AG09319 (cell line): ENCODE measurements at regions not wholly inside any gene's neighbourhood (a gene's known extent, or its start where the extent isn't known, plus 50 kb on each side); places are given as distances from the start of the nearest gene placed in this dataset.
"Not testable (repeated sequence)": the region's sequence is repeated elsewhere in the genome, so short reads cannot be mapped to it uniquely, and the experiment has no call there.

Source experiments
- DNase-seq: peaks from one replicate; pipeline ENCODE4 v3.0.0-alpha.2; 2010; ENCODE audit warnings: low read depth; ENCODE audit errors: extremely low read depth
- TF ChIP-seq, protein P1 (sequence below): IDR thresholded peaks from 2 replicates; pipeline ENCODE4 v1.5.1; 2011; ENCODE audit warnings: low read depth, mild to moderate bottlenecking, inconsistent platforms, low read length, moderate library complexity

DNA sequence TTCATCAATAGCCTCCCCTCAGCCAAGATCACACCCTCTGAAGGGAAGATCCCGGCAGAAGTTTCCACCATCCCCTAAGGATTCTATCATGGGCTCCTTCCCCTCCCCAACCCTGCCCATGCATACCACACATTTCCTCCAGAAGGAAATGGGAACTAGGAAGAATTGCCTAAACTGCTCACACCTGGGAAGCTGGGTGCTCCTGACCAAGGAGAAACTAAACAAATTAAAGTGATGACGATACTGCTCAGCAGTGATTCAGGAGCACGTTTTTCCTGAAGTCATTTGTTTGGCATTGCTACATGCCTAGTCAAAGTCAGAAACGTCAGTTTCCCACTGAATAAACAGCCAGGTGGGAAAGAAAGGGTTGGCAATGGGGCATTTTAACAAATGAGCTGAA is 136.1 kb upstream of the CDYL start:
- DNase-seq: no peak
- TF ChIP-seq, protein P1, sequence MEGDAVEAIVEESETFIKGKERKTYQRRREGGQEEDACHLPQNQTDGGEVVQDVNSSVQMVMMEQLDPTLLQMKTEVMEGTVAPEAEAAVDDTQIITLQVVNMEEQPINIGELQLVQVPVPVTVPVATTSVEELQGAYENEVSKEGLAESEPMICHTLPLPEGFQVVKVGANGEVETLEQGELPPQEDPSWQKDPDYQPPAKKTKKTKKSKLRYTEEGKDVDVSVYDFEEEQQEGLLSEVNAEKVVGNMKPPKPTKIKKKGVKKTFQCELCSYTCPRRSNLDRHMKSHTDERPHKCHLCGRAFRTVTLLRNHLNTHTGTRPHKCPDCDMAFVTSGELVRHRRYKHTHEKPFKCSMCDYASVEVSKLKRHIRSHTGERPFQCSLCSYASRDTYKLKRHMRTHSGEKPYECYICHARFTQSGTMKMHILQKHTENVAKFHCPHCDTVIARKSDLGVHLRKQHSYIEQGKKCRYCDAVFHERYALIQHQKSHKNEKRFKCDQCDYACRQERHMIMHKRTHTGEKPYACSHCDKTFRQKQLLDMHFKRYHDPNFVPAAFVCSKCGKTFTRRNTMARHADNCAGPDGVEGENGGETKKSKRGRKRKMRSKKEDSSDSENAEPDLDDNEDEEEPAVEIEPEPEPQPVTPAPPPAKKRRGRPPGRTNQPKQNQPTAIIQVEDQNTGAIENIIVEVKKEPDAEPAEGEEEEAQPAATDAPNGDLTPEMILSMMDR: no peak

DNA sequence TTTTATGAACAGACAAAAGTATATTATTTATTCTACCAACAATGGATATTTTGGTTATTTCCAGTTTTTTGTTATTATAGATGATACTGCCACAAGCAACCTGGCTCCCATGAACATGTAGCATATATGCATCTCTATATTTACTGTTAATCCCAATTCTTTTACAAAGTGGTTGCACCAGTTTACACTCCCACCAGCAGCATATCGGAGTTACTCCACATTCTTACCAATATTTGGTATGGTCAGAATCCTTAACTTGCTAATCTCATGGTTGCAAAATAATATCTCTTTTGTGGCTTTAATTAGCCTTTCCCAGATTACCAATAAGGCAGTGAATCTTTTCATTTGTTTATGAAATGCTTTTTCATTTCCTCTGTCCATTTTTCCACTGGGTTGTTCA is 137.6 kb upstream of the CDYL start:
- TF ChIP-seq, protein P1: no peak
- DNase-seq: no peak

DNA sequence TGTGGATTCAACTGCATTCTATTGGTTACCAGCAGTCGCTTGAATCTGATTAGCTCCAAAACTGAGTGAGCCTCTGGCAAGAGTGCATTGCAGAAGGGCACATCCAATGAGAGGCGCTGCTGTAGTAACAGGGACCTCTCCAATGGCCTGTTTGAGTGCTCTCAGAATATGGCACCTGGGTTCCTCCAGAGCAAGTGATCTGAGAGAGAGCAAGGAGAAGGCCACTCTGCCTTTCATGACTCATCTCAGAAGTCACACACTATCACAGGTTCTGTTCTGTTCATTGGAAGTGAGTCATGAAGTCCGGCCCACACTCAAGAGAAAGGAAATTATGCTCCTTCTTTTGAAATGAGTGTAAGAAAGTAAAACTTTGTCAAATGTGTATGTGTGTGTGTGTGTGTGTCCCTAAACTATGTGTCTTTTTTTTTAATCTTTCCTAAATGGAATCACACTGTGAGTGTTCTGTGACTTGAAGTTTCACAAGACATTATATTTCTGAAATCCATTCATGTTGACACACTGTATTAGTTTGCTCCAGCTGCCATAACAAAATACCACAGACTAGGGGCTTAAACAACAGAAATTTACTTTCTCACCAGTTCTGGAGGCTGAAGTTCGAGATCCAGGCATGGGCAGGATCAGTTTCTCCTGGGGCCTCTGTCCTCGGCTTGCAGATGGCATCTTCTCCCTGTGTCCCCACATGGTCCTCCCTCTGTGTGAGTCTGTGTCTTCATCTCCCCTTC is 138.3 kb upstream of the CDYL start:
- no peak for DNase-seq
- TF ChIP-seq, protein P1: no peak

DNA sequence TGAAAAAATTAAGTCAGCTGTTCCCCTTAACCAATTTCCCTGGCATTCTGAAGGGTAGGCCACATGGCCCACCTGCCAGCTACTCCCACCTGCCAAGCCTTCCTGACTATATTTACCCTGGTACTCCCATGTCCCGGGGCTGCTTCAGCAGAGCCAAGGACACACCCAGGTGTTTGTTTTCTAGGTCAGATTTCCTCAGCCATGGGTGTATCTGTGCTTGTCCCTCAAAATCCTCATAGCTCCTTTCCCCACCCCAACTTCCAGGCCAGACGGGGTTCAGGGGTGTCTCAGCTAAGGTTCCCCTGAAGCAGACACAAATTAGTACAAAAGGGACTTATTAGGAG is 139.4 kb upstream of the CDYL start:
- TF ChIP-seq, protein P1: no peak
- DNase-seq: no peak

DNA sequence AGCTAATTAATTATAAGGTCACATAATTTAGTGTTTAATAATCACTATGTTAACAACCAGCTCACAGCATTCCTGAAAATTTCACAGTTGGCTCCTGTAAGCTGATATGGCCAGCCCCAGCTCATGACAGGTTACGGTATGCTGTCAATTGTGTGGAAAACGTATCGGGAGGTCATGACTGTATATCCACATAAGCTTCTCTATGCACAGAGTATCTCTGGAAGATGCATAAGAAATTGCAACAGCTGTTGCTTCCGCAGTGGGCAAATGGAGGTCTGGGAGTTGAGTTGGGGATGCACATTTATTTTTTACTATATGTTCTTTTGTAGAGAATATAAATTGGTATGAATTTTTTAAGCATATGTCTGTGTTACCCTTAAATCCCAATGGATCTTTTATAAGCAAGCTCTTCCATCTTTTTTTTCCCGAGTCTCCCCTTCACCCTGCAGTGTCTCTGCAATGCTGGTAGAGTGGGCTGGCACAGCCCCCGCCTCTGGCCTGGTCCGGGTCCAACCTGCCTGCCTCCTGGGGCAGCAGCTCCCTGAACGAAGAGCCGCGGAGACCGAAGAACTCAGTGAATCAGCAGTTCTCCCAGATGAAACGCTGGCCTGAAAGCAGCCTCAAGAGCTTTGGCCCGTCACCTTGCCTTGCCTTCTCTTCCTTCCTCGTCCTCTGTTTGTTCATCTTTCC is 139.9 kb upstream of the CDYL start:
- DNase-seq: no peak
- TF ChIP-seq, protein P1: no peak

DNA sequence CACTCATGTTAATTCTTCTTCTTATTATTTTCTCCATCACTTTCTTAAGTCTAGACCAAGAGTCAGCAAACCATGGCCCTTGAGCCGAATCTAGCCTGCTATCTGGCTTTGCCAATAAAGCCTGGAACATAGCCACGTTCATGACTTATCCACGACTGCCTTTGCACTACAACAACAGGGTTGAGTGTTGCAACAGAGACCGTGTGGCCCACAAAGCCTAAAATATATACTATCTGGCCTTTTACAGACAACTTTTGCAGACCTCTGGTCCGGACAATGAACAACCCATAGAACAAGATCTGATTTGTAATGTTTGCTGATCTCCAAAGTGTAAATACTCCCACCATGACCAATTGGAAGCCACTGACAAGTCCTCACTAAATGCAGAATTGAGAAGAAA is 140.5 kb upstream of the CDYL start:
- no peak for DNase-seq
- TF ChIP-seq, protein P1: no peak

DNA sequence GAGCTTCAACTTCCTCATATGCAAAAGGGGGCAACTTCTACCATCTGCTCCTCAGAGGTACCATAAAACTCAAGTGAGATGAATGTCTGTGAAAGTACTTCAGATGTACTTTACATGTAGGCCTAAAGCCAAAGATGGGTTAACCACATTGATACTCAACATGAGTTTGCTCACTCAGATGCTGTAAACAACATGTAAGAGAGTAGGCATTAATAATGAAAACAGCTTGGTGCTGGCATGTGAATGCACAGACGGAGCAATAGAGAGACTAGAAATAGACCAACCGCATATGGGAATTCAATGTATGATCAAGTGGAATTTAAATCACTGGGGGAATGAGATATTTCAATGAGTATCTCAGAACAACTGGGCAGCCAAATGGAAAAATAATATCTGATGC is 143.8 kb upstream of the CDYL start:
- DNase-seq: no peak
- TF ChIP-seq, protein P1: no peak

DNA sequence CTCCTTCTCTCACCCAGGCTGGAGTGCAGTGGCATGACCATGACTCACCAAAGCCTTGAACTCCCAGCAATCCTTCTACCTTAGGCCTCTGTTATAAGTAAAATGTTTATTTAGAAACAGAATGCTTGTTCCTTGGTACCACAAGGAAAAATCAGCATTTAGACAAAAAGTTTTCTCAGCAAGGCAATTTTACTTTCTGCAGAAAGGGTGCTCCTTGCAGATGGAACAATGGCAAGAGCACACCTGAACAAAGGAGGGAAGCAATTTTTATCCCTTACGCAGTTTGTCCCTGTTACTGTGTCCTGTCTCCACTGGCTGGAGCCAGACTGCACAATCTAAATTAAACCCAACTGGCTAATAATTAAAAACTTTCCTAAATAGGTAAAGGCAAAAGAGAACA is 146.4 kb upstream of the CDYL start:
- DNase-seq: not testable (repeated sequence)
